OCI-LY7 (cell line): ENCODE measurements at regions not wholly inside any gene's neighbourhood (a gene's known extent, or its start where the extent isn't known, plus 50 kb on each side); places are given as distances from the start of the nearest gene placed in this dataset.
A peak's percentile ranks its signal among the peaks of the same experiment; 100 is the strongest.

Experiments
- EZH2phosphoT487 ChIP-seq: fragments of 200-600 bp; sonication (generic); IDR thresholded peaks from 2 replicates; pipeline ENCODE4 v1.6.1; 2018; ENCODE audit warnings: low read depth, borderline replicate concordance, mild to moderate bottlenecking, mixed run types, antibody characterized with exemption, low read length, moderate library complexity, mixed read lengths
- TF ChIP-seq, protein P1 (sequence below): fragments of 200-600 bp; sonication (generic); conservative IDR thresholded peaks from 2 replicates; pipeline ENCODE4 v1.5.1; 2014; ENCODE audit warnings: mild to moderate bottlenecking, antibody characterized with exemption, low read length, moderate library complexity, mixed read lengths

DNA sequence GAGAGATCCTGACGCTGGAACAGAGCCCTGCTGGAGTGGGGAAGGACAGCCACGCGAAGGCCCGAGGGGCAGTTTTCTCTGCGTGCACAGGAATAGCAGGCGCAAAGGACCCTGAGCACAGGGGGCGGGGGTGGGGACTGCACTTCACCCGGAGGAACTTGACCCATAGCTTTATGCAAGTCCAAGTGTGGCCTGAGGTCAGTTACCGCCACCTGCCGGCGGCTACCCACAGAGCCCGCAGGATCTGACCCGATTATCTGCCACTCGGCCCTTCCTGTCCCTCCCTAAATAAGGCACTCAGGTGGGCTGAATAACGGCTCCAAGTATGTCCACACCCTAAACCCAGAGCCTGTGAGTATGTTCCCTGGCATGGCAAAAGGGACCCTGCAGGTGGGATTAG, 65.4 kb upstream of the FCN1 start:
- TF ChIP-seq, protein P1, sequence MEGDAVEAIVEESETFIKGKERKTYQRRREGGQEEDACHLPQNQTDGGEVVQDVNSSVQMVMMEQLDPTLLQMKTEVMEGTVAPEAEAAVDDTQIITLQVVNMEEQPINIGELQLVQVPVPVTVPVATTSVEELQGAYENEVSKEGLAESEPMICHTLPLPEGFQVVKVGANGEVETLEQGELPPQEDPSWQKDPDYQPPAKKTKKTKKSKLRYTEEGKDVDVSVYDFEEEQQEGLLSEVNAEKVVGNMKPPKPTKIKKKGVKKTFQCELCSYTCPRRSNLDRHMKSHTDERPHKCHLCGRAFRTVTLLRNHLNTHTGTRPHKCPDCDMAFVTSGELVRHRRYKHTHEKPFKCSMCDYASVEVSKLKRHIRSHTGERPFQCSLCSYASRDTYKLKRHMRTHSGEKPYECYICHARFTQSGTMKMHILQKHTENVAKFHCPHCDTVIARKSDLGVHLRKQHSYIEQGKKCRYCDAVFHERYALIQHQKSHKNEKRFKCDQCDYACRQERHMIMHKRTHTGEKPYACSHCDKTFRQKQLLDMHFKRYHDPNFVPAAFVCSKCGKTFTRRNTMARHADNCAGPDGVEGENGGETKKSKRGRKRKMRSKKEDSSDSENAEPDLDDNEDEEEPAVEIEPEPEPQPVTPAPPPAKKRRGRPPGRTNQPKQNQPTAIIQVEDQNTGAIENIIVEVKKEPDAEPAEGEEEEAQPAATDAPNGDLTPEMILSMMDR, result peak; percentile 86
- no peak for TF ChIP-seq EZH2phosphoT487
